Eye (tissue), 1 donor: ENCODE measurements at regions not wholly inside any gene's neighbourhood (a gene's known extent, or its start where the extent isn't known, plus 50 kb on each side); places are given as distances from the start of the nearest gene placed in this dataset.
A peak's percentile ranks its signal among the peaks of the same experiment; 100 is the strongest.

Experiments
- DNase-seq: peaks from one replicate; pipeline ENCODE4 v3.0.0-alpha.2; 2015

DNA sequence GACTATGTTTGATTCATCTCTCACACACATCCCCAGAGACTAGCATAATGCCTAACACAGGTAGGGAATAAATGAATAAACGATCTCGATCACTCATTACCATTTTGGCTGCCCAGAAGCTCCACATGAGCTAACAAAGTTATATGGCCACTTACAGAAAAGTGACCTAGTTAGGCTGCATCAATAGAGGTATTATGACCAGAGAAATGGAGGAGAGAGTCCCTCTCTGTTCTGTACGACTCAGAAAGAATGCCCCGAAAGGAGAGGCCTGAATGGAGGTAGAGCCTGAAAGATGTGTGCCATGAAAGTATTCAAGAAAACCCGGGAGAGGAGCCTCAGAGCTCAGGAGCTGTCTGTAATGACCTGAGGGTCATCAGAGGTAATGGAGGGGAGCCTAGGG, 208.2 kb upstream of the GRIK3 start:
- no peak for DNase-seq

DNA sequence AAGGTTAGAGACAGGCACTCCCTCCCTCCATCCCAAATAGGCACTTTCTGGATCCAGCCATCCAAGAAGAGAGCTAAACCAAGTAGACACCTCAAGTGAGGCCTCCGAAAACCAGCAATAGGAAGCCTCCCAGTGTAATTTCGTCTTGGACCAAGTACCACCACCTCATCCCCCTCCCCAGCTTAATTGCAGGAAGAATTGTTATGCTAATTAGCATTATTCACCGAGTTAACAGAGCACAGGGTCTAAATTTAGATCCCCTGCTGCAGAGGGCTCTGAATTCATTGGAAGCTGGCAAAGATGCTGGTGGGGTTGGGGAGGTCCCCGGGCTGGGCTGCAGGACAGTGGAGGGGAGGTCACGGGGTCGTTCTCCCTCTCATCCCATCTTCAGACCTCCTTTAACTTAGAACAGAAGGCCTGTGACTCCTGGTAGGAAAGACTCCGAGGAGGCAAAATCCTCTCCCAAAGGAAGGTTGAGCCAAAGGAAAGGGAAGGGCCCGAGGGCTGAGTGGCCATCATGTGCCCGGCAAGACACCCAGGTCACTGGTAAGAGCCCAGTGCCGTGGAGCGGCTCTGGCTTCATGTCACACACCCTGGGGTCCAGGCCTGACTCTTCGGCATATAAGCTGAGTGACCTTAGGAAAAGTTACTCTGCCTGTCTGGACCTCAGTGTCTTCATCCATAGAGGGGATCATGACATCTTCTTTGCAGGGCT, 209.2 kb upstream of the GRIK3 start:
- no peak for DNase-seq

DNA sequence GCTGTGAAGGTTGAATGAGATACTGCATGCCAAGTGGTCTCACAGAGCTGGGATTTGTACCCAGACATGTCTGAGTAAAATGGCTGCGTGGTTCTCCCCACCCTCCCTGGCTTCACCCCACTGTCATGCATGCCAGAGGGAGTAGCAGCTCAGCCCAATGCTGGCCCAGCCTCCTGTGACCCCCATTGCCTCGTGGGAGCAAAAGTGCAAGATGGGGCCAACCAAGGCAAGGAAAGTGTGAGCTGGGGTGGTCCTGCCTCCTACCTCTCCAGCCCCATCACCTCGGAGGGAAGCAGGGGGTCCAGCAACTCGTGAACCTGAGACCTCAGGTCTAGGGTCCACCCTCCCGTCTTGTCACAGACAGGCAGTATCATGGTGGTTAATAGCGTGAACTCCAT, 209.8 kb upstream of the GRIK3 start:
- DNase-seq: no peak

DNA sequence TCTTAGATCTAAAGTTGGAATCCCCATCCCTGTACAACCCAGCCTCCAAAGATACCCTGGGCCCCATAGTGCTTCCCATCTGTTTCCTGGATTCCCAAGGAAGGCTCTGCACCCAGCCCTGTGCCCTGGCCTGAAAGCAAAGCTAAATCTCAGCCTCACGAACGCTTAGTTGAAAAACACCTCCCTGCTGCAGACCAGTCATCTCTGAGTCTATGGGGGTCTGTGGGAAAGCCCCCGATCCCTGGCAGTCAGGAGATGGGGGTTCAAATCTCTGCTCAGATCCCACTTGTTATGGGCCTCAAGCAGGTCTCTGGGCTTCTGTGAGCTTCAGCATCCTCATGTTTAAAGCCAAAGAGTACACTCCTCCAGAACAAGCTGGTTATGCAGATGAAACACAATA, 210.5 kb upstream of the GRIK3 start:
- DNase-seq: no peak

DNA sequence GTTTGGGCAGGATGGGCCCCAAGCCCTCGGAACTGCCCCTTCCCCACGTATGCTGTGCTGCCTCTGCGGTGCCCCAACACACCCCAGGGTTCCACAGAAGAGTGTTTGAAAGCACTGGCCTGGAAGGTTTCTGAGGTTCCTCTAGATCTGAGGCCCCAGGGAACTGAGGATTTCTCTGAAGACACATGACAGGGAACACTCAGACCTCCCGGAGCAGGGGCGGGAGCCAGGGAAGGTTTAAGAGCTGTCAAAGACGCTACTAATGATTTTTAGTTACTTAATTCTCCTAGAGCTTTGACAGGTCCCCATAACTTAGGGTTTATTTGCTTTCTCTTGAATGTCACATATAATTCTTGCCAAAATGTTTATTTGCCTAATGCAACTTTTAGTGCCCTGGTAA, 212.3 kb upstream of the GRIK3 start:
- no peak for DNase-seq

DNA sequence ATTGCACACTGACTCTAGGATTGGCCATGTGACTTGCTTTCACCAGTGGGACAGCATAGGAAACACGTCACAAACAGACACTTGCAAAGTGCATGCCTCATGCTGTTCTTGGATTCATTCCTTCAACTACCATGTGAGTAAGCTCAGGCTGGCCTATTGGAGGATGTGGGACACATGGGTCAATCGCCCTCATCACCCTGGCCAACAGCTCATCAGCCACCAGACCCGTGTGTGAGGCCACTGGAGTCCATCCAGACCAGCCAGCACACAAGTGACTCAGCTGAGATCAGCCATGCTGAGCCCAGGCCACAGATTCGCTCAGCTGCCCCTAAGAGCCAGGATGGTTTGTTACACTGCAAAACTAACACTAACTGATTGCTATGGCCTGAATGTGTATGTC, 216.1 kb upstream of the GRIK3 start:
- DNase-seq: no peak

DNA sequence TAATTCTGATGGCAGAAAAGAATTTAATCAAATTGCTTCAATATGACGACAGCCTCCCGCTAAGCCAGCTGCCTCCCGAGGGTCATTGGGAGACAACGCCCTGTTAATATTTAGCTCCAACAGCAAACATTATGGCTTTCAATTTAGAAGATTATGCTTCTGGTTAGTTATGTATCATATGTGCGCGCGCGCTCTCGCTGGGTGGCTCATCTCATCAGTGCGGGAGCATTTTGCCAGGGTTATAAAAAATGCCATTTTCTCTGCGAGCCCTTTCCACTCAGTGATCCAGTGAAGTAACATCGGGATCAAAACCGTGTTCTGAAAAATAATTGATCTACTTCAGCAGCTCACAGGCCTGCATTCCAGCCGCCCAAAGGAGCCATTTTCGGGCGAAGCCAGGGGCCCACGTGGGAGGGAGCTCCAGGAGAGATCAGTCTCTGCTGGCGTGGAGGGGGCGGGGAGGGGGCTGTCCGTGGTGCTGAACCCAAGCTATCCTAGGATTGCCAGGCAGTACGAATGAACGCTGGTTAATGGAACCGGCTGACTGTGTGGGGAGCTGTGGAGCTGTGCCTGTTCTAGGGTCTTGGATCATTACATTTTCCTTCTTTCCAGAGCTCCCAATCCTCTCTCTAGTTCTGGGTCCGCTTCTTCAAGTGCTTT, 219.1 kb upstream of the ZC3H12A start:
- peak; percentile 88 for DNase-seq

DNA sequence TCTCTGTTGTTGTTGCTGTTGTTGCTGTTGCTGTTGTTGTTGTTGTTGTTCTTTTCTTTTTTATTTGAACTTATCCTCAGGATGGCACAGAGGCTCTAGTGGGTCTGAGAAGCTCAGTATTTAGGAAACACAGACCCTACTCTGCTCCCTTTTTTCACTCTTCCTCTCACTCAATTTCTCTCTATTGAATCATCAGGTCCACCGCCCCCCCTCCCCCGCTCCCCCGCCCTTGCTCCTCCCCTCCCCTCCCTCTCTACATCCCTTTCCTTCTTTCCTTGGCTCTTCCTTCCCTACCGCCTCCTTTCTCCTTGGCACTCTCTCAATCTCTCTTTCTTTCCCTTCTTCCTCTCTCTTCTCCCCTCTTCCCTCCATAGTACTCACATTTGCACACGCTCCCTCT, 218.5 kb upstream of the ZC3H12A start:
- no peak for DNase-seq

DNA sequence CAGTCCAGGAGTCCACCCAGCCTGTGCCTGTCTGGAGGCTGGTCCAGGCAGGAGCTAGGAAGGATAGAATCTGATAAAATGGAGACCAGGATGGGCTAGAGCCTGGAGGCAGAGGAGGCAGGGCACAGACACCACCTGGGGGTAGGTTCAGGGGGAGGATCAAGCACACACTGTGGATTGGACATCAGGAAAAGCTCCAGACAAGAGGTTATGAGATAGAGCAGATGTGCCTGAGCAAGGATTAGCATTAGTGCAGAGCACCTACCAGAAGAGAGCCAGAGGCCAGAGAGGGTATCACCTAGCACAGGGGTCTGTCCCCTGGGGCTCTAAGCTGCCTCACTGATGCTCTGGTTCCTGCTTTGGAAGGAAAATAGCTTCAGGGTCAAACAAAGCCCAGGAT, 216.7 kb upstream of the ZC3H12A start:
- DNase-seq: no peak

DNA sequence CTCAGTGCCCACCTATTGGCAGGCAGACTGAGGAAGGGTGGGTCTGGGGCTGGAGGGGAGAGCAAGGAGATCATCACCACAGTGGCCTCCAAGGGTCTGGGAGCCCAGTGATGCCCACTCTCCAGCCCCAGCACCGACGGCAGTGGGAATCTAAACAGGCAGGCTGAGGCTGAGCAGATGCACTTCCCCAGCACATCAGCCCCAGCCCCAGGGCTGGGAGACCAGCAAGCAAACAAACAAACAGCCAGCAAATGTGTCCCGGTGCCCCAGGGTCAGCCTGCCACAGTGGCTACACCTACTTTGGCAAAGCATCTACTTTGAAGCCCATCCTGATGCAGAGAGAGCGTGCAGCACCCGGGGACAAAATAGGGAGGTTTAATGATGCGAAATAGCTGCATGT, 216.3 kb upstream of the ZC3H12A start:
- DNase-seq: no peak

DNA sequence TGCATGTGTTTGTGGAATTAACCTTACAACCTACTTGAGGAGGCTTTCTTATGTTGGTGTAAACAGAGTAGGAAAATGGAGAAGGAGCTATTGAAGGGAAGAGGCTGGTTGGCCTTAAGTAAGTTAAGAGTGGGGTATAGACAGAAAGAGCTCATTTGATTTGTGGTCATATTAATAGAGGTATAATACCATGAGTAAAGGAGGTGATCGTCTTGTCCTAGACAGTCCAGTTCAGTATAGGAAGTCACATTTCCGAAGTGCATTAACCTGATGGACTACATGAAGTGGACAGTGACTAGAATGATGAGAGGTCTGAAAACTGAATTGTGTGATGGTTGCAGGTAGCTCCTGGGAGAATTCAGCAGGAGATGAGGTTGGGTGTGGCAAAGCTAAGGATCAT, 215.4 kb upstream of the ZC3H12A start:
- no peak for DNase-seq

DNA sequence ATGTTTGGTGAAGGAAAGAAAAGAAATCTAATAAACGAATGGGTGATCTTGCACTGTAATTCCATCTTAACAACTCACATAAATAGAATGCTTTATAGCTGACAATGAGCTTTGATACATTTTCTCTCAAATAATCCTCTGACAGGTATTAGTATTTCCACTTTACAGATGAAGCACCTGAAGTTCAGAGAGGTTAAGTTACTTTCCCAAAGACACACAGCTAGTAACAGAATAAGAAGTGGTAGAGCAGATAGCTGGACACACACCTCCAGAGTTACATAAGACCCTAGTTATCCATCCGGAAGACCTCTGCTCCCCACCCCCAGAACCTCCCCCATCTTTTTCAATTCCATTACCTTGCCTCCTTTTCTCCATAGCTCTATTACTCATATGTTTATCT, 213.3 kb upstream of the ZC3H12A start:
- no peak for DNase-seq

DNA sequence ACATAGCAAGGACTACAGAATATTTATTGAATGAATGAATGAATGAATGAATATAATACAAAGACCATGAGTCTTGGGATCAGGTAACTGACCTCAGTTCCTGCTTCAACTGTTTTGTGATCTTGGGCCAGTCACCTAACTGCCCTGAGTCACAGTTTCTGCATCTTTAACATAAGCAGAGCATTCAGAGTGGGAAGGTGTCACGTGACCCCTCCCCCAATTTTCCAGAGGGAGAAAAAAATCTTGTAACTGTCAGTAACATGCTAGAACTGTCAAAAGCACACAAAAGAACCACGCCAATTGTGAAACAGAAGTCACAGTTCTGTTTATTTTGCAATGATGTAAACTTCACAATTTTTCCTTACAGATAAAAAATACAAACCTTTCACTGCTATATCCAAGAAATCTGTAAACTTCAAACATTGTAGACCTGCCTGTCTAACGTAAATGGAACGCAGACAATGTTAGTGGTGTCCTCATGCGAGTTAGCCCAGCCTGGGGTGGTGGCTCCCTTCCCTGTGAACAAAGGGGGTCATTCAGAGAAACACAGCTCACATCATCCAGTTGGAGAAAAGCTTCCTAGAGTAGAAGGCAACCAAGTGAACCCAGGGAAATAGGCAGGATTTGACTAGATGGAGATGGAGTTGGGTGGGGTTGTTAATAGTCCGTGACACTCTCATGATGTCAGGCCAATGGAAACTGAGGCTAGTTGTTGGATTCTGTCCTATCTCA, 211.8 kb upstream of the ZC3H12A start:
- DNase-seq: no peak

DNA sequence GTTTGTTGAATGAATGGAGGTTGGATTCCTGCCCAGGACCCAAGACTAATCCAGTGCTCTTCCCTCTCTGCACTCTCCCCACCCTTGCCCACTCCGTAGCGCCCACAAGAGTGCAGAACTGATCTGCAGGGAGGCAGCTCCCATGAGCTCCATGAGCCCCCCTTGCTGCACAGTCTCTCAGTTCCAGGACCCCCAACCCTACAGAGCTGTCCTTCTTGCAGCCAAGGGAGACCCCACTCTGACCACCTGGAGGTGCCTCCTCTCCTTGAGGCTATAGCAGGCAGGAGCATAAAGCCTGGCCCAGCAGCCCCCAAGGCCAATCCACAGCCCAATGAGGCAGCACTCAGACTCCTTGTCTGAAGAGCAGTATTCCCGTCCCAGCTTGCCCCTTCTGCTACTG, 209.2 kb upstream of the ZC3H12A start:
- DNase-seq: no peak

DNA sequence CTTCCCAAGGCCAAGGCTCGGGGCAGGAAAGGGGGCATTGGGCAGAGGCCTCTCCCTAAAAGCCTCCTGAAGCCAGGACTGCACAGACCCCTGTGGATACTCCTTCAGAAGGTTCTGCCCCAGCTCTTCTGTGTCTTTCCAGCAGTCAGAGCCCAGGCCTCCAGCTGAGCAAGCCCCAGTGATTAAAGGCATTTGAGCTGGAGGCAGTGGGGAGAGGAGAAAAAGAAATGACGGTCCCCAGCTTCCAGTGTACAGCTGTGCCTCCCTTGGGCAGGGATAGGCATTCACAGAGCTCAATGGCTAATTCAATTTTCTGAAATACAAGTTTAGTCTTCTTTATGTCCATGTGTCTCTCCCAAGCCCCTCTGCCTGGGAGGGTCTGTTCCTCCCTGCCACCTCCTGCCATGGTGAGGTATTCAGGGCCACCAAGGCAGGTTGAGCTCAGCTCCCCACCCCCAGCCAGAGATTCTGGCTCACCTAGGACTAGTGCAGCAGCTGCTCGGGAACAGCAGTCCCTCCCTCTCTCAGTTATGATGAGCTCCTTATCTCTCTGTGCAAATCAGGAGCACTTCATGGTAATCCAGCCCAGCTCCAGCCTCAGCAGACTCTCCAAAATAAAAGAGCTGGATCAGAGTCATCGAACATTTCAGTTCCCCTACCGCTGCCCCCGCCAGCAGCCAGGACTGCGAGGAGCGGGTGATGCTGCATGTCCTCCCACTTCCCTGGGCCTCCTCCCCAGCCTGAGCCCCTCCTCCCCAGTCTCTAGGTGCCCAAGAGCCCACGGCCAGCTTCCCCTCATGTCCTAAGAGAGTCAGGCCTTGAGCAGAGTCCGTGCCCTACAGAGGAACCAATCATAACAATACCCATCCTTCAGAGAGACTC, 208.4 kb upstream of the ZC3H12A start:
- DNase-seq: no peak

DNA sequence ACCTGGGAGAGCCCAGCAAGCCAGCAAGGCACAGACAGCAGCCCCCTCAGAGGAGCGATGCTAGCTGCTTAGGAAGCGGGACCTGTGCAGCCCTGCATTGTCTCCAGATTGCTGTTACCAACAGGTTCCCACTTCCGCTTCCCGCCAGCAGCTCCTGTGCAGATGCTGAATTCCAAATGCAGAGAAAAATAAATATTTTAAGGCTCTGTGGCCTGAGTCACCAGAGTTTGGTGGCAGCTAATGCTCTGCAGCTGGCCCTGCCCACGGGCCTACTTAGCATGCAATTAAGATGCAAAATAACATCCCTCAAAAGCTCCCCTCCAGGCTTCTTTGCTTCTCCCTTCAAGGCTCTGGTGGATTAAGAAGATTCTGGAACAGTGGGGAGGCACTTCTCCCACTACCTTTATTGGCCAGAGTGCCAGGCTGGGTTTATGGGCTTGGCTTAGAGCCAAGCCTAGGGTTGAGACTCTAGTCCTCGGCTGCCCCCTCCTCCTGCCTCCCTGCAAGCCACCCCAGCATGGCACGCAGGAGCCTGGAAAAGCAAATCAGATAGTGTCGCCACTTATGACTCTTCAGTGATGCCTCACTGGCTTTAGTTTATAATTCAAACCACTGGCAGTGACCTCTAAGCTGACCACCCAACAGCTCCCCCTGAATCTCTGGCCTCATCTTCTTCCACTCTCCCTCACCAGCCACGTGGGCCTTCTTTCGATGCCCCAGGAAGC, 207.1 kb upstream of the ZC3H12A start:
- no peak for DNase-seq

DNA sequence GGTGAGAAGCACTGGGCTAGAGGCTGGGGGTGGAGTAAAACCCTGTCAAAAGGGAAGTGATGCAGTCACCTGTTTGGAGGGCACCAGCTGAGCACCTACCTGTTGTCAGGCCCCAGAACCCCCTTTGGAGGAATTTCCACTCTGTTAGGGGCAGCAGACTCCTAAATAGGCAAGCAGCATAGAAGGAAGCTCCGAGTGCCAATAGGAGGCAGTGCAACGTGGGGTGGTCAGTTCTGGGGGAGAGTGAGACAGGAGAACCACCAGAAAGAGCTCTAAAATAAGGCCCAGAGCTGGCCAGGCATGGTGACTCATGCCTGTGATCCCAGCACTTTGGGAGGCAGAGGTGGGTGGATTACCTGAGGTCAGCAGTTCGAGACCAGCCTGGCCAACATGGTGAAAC, 203.7 kb upstream of the ZC3H12A start:
- DNase-seq: no peak

DNA sequence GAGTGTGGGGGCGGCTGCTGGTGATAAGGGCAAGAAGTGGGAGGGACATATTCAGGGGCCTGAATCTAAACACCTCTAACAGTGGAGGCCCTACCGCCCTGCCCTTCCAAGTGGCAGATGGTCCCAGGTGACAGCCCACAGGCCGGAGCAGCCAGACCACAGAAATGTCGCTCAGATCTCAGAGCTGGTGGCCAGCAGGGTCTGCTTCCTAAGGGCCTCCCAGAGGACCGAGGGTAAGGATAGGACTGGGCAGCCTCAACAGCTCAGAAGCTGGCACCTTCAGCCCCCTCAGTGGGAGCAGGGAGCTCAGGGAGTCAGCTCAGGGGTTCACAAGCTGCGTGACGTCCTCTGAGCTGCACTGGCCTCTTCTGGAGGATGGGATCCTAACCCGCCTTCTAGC, 201.8 kb upstream of the ZC3H12A start:
- no peak for DNase-seq

DNA sequence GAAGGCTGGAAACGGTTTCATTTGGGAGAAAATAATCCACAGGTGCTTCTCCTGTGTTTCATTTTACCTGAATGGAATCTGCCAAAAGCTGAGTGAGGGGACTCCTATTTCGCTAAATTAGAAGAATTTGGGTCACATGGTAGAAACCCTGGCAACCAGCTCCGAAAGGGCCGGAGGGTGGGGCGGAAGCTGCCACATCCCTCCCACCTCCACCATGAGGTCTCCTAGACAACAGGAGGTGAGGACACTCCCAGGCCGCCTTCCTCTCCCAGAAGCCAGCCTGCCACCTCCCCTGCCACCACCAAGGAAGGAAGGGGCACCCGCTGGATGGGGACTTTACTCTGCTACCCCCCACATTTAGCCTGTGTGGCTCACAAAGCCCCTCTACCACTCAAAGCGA, 199.9 kb upstream of the ZC3H12A start:
- no peak for DNase-seq

DNA sequence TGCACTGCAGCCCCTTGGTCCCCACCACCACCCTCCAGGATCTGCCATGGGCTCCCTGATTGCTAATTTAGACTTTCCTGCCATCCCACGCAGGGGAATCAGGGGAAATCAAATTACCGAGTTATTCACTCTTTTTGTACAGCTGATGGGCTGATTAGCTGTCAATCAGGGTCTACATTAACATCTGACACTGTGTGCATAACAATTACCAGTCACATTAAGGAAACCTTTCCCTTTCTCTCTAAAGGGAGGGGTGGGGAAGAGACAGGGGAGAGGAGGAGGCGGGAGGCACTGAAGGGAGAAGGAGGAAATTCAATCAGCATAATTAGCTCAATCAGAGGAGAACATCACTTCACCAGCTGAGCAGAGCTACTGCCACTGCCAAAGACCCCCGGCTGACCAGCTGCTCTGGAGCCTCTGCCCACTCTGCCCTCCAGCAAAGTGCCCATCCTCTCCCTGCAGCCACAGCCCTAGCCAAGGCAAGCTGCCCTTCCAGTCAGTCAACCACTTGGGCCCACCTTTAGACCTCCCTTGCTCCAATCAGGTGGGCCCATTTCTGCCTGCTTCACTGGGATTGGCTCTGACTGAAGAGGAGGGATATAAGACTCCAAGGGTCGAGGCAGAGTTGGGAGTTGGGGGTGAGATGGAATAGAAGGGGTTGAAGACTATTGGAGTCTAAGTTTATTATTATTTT, 199.3 kb upstream of the ZC3H12A start:
- DNase-seq: no peak

DNA sequence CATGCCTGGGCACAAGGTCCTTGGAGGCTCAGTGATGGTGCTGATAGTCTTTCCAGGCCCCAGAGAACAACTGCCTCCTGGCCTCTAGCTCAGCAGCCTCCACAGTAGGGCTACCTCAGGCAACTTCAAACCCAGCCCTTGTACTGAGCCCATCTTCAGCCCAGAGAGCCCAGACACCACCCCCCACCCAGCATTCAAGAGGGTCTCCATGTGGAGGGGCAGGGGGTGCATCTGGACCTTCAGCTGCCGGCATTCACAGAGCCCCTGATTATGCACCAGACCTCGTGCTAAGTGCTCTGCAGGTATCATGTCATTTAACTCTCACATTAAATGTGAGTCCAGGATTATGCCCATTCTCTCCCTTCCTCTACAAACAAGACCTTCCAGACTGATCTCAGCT, 197.0 kb upstream of the ZC3H12A start:
- no peak for DNase-seq

DNA sequence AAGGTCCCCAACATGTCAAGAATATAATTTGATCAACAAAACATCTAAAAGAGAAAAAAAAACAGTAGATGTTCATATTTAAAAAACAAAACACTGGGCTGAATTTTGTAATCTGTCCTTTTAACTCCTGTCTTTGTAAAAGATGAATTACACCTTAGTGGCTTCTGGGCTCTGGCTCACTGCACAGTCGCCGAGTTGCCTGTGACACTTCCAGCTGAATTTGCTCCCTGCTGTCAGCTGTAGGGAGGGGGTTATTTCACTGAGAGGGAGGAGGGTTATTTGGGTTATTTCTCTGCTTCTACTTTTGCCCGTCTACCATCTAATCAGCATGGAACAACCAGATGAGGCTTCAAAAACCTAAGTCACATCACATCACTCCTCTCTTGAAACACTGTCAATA, 193.0 kb upstream of the ZC3H12A start:
- DNase-seq: no peak
